ENCODE measurements at regions not wholly inside any gene's neighbourhood (a gene's known extent, or its start where the extent isn't known, plus 50 kb on each side); places are given as distances from the start of the nearest gene placed in this dataset.

DNA sequence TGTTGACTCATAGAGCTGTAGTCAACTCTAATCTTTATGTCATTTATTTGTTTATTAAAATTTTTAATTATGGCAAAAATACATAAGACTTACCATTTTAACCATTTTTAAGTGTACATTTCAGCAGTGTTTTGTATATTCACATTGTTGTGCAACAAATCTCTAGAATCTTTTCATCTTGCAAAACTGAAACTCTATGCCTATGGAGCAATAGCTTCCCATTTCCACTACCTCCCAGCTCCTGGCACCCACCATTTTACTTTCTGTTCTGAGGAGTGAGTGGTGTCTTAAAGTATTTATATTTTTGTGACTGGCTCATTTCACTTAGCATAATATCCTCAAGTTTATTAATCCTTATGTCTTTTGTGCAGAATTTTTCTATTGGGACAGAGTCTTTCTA is 181.0 kb downstream of the GPAT3 start:
- TF ChIP-seq EZH2phosphoT487 (IDR thresholded peaks at IDR 0.05; ENCODE audit: low read depth) = no peak
- TF ChIP-seq, protein P1, sequence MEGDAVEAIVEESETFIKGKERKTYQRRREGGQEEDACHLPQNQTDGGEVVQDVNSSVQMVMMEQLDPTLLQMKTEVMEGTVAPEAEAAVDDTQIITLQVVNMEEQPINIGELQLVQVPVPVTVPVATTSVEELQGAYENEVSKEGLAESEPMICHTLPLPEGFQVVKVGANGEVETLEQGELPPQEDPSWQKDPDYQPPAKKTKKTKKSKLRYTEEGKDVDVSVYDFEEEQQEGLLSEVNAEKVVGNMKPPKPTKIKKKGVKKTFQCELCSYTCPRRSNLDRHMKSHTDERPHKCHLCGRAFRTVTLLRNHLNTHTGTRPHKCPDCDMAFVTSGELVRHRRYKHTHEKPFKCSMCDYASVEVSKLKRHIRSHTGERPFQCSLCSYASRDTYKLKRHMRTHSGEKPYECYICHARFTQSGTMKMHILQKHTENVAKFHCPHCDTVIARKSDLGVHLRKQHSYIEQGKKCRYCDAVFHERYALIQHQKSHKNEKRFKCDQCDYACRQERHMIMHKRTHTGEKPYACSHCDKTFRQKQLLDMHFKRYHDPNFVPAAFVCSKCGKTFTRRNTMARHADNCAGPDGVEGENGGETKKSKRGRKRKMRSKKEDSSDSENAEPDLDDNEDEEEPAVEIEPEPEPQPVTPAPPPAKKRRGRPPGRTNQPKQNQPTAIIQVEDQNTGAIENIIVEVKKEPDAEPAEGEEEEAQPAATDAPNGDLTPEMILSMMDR (IDR thresholded peaks at IDR 0.05; ENCODE audit: low read depth, low read length) = no peak

Measured in OCI-LY3 (cell line).